ENCODE measurements at regions not wholly inside any gene's neighbourhood (a gene's known extent, or its start where the extent isn't known, plus 50 kb on each side); places are given as distances from the start of the nearest gene placed in this dataset.

DNA sequence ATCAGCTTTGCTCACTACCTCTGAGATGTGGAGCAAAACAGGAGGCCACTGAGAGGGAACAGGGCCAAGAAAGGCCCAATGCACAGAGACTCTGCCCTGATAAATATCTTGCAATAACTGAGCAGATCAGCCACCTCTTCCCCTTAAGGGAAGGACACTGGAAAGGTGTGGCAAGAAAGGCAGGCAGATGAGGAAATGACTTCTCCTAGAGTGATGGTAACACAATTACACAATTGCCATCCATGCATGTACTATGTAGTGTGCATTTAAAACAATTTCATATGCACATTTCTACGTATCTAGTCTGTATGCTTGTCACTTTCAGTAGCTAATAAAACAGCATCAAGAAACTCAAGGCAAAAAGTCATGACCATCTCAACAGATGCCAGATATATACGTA lies 322.5 kb downstream of the DRD1 start:
- TF ChIP-seq, protein P1, sequence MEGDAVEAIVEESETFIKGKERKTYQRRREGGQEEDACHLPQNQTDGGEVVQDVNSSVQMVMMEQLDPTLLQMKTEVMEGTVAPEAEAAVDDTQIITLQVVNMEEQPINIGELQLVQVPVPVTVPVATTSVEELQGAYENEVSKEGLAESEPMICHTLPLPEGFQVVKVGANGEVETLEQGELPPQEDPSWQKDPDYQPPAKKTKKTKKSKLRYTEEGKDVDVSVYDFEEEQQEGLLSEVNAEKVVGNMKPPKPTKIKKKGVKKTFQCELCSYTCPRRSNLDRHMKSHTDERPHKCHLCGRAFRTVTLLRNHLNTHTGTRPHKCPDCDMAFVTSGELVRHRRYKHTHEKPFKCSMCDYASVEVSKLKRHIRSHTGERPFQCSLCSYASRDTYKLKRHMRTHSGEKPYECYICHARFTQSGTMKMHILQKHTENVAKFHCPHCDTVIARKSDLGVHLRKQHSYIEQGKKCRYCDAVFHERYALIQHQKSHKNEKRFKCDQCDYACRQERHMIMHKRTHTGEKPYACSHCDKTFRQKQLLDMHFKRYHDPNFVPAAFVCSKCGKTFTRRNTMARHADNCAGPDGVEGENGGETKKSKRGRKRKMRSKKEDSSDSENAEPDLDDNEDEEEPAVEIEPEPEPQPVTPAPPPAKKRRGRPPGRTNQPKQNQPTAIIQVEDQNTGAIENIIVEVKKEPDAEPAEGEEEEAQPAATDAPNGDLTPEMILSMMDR (IDR thresholded peaks at IDR 0.05), result no peak
- TF ChIP-seq POLR2A (IDR thresholded peaks at IDR 0.05), result no peak

Data from ovary (tissue), 3 donors.